H9 (cell line): ENCODE measurements at regions not wholly inside any gene's neighbourhood (a gene's known extent, or its start where the extent isn't known, plus 50 kb on each side); places are given as distances from the start of the nearest gene placed in this dataset.

ENCODE experiments used
- DNase-seq: peaks from one replicate; pipeline ENCODE4 v3.0.0-alpha.2; 2017
- H2AFZ ChIP-seq: one replicate; pipeline ENCODE4 v1.6.1; 2013; ENCODE audit warnings: mild to moderate bottlenecking, low read length, control low read depth, moderate library complexity
- H2AK5ac ChIP-seq: 2 replicates; pipeline ENCODE4 v1.6.1; 2013; ENCODE audit warnings: low read length, control low read depth, mixed read lengths; ENCODE audit not compliant: insufficient read length
- H2BK120ac ChIP-seq: one replicate; pipeline ENCODE4 v1.6.1; 2013; ENCODE audit warnings: low read depth, mild to moderate bottlenecking, low read length, control low read depth, inconsistent platforms; ENCODE audit not compliant: poor library complexity, severe bottlenecking
- H2BK12ac ChIP-seq: 2 replicates; pipeline ENCODE4 v1.6.1; 2013; ENCODE audit warnings: low read length, control low read depth, mixed read lengths, low read depth; ENCODE audit not compliant: insufficient read length
- H2BK15ac ChIP-seq: 2 replicates; pipeline ENCODE4 v1.6.1; 2013; ENCODE audit warnings: low read depth, low read length, control low read depth
- H2BK20ac ChIP-seq: one replicate; pipeline ENCODE4 v1.6.1; 2013; ENCODE audit warnings: low read depth, mild to moderate bottlenecking, low read length, control low read depth, inconsistent platforms; ENCODE audit not compliant: poor library complexity, severe bottlenecking
- H2BK5ac ChIP-seq: 2 replicates; pipeline ENCODE4 v1.6.1; 2013; ENCODE audit warnings: low read length, control low read depth, mixed read lengths; ENCODE audit not compliant: insufficient read length
- H3K14ac ChIP-seq: 2 replicates; pipeline ENCODE4 v1.6.1; 2013; ENCODE audit warnings: low read length, control low read depth; ENCODE audit not compliant: insufficient read depth
- H3K18ac ChIP-seq: 2 replicates; pipeline ENCODE4 v1.6.1; 2013; ENCODE audit warnings: low read depth, mild to moderate bottlenecking, mixed read lengths, low read length, control low read depth; ENCODE audit not compliant: insufficient read length
- H3K23ac ChIP-seq: 2 replicates; pipeline ENCODE4 v1.6.1; 2013; ENCODE audit warnings: low read length, control low read depth, mixed read lengths, low read depth; ENCODE audit not compliant: insufficient read length
- H3K23me2 ChIP-seq: 2 replicates; pipeline ENCODE4 v1.6.1; 2013; ENCODE audit warnings: low read depth, mild to moderate bottlenecking, mixed read lengths, low read length, control low read depth; ENCODE audit not compliant: insufficient read length, poor library complexity, severe bottlenecking
- H3K27ac ChIP-seq: 2 replicates; pipeline ENCODE4 v1.5.1; 2013; ENCODE audit warnings: low read length, control low read depth, mixed read lengths, low read depth; ENCODE audit not compliant: insufficient read length
- H3K27me3 ChIP-seq: 2 replicates; pipeline ENCODE4 v1.6.1; 2013; ENCODE audit warnings: low read length, control low read depth, inconsistent platforms; ENCODE audit not compliant: insufficient read depth
- H3K4ac ChIP-seq: 2 replicates; pipeline ENCODE4 v1.6.1; 2013; ENCODE audit warnings: low read depth, mild to moderate bottlenecking, control low read depth, inconsistent platforms, low read length, moderate library complexity
- H3K4me1 ChIP-seq: 2 replicates; pipeline ENCODE4 v1.6.1; 2013; ENCODE audit warnings: low read length, control low read depth, inconsistent platforms; ENCODE audit not compliant: insufficient read depth
- H3K4me2 ChIP-seq: 2 replicates; pipeline ENCODE4 v1.6.1; 2013; ENCODE audit warnings: low read length, control low read depth, mixed read lengths; ENCODE audit not compliant: insufficient read length, insufficient read depth
- H3K56ac ChIP-seq: 2 replicates; pipeline ENCODE4 v1.6.1; 2013; ENCODE audit warnings: low read depth, mild to moderate bottlenecking, mixed read lengths, low read length, control low read depth; ENCODE audit not compliant: insufficient read length
- H3K79me1 ChIP-seq: 2 replicates; pipeline ENCODE4 v1.6.1; 2013; ENCODE audit warnings: low read depth, mild to moderate bottlenecking, moderate library complexity, low read length, control low read depth, inconsistent platforms; ENCODE audit not compliant: insufficient read depth, poor library complexity, severe bottlenecking
- H3K79me2 ChIP-seq: 2 replicates; pipeline ENCODE4 v1.6.1; 2013; ENCODE audit warnings: low read length, control low read depth, inconsistent platforms; ENCODE audit not compliant: insufficient read depth
- H3K9ac ChIP-seq: 2 replicates; pipeline ENCODE4 v1.6.1; 2013; ENCODE audit warnings: low read length, control low read depth, mixed read lengths; ENCODE audit not compliant: insufficient read length; ENCODE audit errors: extremely low read depth
- H3K9me3 ChIP-seq: one replicate; pipeline ENCODE4 v1.6.1; 2013; ENCODE audit warnings: low read depth, low read length, inconsistent platforms; ENCODE audit not compliant: control insufficient read depth
- H3T11ph ChIP-seq: one replicate; pipeline ENCODE4 v1.6.1; 2013; ENCODE audit warnings: mild to moderate bottlenecking, low read length, control low read depth, inconsistent platforms
- H4K20me1 ChIP-seq: one replicate; pipeline ENCODE4 v1.6.1; 2013; ENCODE audit not compliant: control insufficient read depth, insufficient read length, insufficient read depth
- H4K5ac ChIP-seq: 2 replicates; pipeline ENCODE4 v1.6.1; 2013; ENCODE audit warnings: low read depth, mild to moderate bottlenecking, mixed read lengths, low read length, control low read depth; ENCODE audit not compliant: insufficient read length
- H4K8ac ChIP-seq: replicated peaks from 2 replicates; pipeline ENCODE4 v1.6.1; 2013; ENCODE audit warnings: low read length, control low read depth, mixed read lengths, low read depth; ENCODE audit not compliant: insufficient read length
- H4K91ac ChIP-seq: 2 replicates; pipeline ENCODE4 v1.6.1; 2013; ENCODE audit warnings: low read depth, mild to moderate bottlenecking, moderate library complexity, mixed read lengths, low read length, control low read depth; ENCODE audit not compliant: insufficient read length
- H3K27ac Mint-ChIP-seq, 3 experiments: 2 replicates in 2 of 3; 3 replicates in 1 of 3; pipeline ENCODE4 v1.8.0; 2020 to 2021; ENCODE audit warnings: mixed read lengths in 3 of 3, mild to moderate bottlenecking in 1 of 3, moderate library complexity in 1 of 3
- H3K27me3 Mint-ChIP-seq: 2 replicates; pipeline ENCODE4 v1.8.0; 2021; ENCODE audit warnings: low read depth, mild to moderate bottlenecking, moderate library complexity, mixed read lengths
- H3K36me3 Mint-ChIP-seq, 3 experiments: 2 replicates in 2 of 3; 3 replicates in 1 of 3; pipeline ENCODE4 v1.8.0; 2020 to 2021; ENCODE audit warnings: low read depth in 3 of 3, mixed read lengths in 3 of 3; ENCODE audit not compliant: insufficient read depth in 1 of 3
- H3K4me1 Mint-ChIP-seq, 2 experiments: 2 replicates each; pipeline ENCODE4 v1.8.0; 2020; ENCODE audit warnings: mixed read lengths in 2 of 2
- H3K4me3 Mint-ChIP-seq, 2 experiments: 2 replicates in 1 of 2; 3 replicates in 1 of 2; pipeline ENCODE4 v1.8.0; 2020 to 2021; ENCODE audit warnings: mild to moderate bottlenecking in 2 of 2, mixed read lengths in 2 of 2, moderate library complexity in 1 of 2
- H3K9me3 Mint-ChIP-seq, 2 experiments: 2 replicates in 1 of 2; 3 replicates in 1 of 2; pipeline ENCODE4 v1.8.0; 2020; ENCODE audit warnings: mild to moderate bottlenecking in 2 of 2, mixed read lengths in 2 of 2, moderate library complexity in 1 of 2
- CTCF ChIP-seq: fragments of 200-600 bp; sonication (generic); conservative IDR thresholded peaks from 3 replicates; pipeline ENCODE4 v1.8.0; 2021; ENCODE audit warnings: antibody characterized with exemption, mild to moderate bottlenecking
- WGBS: extraction: QIAGEN DNeasy Blood & Tissue Kit; methylation state at CpG from one replicate; pipeline ENCODE4 v1.1.7; 2013; ENCODE audit warnings: missing lambda C conversion rate, low lambda C conversion rate, mixed read lengths; ENCODE audit not compliant: insufficient read length; ENCODE audit errors: extremely low coverage; 5-methylcytosine and 5-hydroxymethylcytosine counted together

GRCh38 chr4:181766061-181766548 is 477.1 kb upstream of the TENM3 start:
- no peak overlapping the region for H4K5ac ChIP-seq
- H3K14ac ChIP-seq: no peak overlapping the region
- no peak overlapping the region for H2BK15ac ChIP-seq
- no peaks in the 10 kb centered on the region for H3K4me1 Mint-ChIP-seq
- no peak for TF ChIP-seq CTCF
- no peak for DNase-seq
- H4K91ac ChIP-seq: no peak overlapping the region
- no peaks in the 10 kb centered on the region for H3K9me3 Mint-ChIP-seq
- H3K9ac ChIP-seq: no peak overlapping the region
- no CpG with 5 or more reads among the region's 9 CpGs for WGBS
- peak overlapping the region; percentile 45 for H2AFZ ChIP-seq
- H3K56ac ChIP-seq: no peak overlapping the region
- no peak overlapping the region for H3K4ac ChIP-seq
- H3K4me3 Mint-ChIP-seq: no peak overlapping the region
- H3K27me3 Mint-ChIP-seq: no peaks in the 10 kb centered on the region
- H3K23ac ChIP-seq: no peak overlapping the region
- no peaks in the 10 kb centered on the region for H4K20me1 ChIP-seq
- no peak overlapping the region for H3K27ac ChIP-seq
- no peak overlapping the region for H3K4me2 ChIP-seq
- no peaks in the 10 kb centered on the region for H3K4me1 ChIP-seq
- no peak overlapping the region for H4K8ac ChIP-seq
- no peak overlapping the region for H3T11ph ChIP-seq
- no peaks in the 10 kb centered on the region for H3K36me3 Mint-ChIP-seq
- H2BK12ac ChIP-seq: no peak overlapping the region
- no peaks in the 10 kb centered on the region for H3K23me2 ChIP-seq
- H3K79me1 ChIP-seq: no peaks in the 10 kb centered on the region
- H3K27ac Mint-ChIP-seq: peak overlapping the region in 1 of 3 experiments; percentile 62; a peak in 3 of 7 replicates
- H2BK20ac ChIP-seq: no peak overlapping the region
- no peaks in the 10 kb centered on the region for H3K79me2 ChIP-seq
- no peaks in the 10 kb centered on the region for H3K27me3 ChIP-seq
- H2BK5ac ChIP-seq: no peak overlapping the region
- no peak overlapping the region for H2BK120ac ChIP-seq
- no peaks in the 10 kb centered on the region for H3K9me3 ChIP-seq
- no peak overlapping the region for H2AK5ac ChIP-seq
- no peak overlapping the region for H3K18ac ChIP-seq
